DMS53 treated with DMSO at 0.1 percent for 48 hours (cell line): ENCODE measurements at regions not wholly inside any gene's neighbourhood (a gene's known extent, or its start where the extent isn't known, plus 50 kb on each side); places are given as distances from the start of the nearest gene placed in this dataset.
"Not testable (repeated sequence)": the region's sequence is repeated elsewhere in the genome, so short reads cannot be mapped to it uniquely, and the experiment has no call there.

Experiments
- DNase-seq: peaks from one replicate; lab custom pipeline; 2025; ENCODE audit not compliant: unreplicated experiment; lab: John Stamatoyannopoulos, UW

DNA sequence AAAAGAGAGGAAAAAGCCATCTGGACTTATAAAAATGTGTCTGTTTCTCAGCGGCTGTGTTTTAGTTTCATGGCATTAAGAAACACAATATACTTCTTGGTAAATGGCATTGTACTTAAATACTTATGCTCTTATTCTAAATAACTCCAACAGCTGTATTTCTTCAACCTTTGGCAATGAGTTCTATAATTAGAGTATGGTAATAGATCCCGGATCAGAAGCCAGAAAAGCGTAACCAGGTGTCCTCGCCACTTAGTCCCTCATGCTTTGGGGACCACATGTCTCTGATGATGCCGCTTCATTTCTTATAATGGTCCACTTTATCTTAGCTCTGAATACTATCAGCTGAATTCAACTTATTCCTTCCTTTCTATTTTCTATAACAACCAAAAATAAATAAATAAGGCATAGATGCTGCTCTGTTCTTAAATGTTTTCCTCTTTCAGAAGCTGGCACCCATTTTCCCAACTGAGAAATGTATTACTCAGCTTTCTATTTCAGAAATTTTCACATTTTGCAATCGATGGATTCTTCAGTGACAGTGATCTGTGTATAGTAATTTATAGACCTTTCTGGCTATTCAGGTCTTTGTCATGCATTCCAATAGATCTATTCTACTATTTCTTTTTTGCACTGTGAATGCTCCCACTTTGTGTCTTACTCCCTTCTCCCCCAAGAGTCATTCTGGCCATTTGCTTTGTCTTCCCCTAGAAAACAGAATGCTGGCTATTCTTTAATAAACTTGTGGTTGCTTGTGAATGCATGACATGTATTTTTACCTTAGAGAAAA is 87.6 kb upstream of the KBTBD8 start:
- no peak for DNase-seq

DNA sequence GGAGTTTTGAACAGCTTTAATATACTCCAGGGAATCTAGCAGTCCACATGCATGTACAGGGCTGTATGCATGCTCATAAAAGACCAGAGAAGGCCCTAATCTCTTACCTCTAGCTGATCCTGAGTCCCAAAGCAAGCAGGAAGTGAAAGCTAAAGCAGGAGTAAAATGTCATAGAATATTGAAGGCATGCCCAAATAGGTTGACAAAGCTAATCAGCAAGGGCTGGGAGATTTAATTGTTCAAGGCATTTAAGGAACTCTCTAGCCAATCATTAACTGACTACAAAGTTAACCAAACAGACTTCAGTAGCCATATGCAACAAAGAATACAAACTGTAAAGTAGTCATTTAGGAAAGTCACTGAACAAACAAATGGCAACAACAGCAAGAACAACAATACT is 85.8 kb upstream of the KBTBD8 start:
- DNase-seq, result no peak

DNA sequence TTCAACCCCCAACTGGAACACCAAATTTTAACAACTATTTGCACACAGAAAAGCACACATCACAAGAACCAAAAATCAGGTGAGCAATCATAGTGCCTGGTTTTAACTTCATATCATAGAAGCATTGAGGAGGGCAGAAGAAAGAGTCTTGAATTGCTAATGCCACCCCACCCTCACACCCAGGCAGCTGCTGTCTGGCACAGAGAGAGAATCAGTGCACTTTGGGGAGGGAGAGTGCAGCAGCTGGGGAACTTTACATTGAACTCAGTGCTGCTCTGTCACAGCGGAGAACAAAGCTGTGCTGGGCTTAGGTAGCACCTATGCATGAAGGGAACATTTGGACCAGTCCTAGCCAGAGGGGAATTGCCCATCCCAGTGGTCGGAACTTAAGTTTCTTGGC is 76.0 kb upstream of the KBTBD8 start:
- DNase-seq, result no peak

DNA sequence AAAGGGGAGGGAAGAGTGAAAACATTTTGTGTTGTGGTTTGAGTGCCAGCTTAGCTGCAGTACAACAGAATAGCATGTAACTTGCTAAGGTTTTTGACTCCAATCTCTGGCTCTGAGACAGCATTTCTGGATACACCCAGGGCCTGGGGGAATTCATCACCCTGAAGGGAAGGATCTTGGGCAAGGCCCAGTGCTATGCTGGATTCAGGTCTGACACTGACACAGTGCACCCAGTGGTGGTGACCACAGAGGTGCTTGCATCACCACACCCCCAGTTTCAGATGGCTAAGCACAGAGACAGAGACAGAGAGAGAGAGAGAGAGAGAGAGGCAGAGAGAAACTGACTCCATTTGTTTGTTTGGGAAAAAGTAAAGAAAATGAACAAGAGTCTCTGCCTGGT is 74.1 kb upstream of the KBTBD8 start:
- no peak for DNase-seq

DNA sequence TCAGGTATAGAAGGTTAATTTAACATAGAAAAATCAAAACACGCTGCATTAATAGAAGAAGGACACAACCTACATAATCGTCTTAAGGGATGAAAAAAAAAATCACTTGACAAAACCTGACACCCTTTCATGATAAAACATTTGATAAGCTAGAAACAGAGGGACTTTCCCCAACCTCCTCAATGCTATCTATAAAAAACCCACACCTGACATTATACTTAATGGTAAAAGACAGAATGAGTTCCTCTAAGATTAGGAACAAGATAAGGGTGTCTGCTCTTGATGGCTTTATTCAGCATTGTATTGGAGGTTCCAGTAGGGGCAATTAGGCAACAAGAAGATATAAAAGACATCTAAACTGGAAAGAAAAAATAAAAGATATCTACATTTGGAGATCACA is 69.9 kb upstream of the KBTBD8 start:
- DNase-seq, result no peak

DNA sequence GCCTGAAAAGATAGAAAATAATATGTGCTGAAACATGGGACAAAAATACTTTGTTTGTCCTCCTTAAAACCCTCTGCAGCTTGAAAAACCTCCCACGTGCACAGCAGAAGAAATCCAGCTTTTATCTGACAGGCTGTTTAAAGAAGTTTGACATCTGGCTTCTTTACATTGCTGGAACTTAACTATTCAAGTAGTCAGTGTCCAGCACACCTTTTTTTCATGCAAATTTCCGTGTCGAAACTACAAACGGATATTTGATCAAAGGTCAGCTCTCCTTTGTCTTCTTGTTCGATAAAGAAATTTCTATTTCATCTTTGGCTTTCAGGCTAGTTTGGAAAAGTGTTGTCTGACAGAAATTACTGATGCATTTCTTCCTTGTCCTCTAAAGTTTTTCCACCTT is 66.8 kb upstream of the KBTBD8 start:
- DNase-seq, result no peak

DNA sequence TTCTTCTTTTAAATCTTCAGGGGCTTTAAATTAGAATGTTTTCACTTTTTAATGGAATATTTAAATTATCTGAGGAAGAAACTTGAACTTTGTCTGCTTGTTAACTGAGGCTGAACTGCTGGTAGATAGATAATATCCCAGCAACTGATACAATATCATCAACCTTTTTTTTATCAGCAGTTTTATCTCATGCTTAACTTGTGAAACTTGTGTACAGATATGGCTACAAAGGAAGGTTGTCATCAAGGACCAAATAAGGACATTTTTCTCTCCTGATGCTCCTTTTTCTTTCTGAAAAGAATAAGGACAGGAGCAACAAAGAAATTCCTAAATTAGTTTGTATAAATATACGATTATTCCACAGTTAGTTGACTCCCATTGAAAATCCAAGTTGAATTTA is 66.4 kb upstream of the KBTBD8 start:
- no peak for DNase-seq

DNA sequence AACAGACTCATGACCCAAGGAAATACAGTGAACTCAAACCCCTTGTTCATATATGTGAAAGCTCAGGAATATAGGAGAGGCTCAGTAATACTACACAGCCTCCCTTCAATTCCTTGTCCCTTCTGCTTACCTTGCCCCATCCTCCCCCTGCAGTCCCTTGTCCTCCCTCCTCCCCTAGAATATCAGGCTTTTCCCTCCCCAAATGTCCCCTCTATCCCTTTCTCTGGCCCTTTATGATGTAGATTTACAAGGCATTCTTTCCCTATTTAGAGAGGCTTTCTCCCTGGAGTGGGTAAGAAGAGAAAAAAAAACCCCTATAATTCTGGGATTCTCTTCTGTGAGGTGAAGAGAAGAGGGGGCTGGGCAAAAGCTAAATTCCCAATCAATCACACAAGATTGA is 64.9 kb upstream of the KBTBD8 start:
- DNase-seq, result no peak

DNA sequence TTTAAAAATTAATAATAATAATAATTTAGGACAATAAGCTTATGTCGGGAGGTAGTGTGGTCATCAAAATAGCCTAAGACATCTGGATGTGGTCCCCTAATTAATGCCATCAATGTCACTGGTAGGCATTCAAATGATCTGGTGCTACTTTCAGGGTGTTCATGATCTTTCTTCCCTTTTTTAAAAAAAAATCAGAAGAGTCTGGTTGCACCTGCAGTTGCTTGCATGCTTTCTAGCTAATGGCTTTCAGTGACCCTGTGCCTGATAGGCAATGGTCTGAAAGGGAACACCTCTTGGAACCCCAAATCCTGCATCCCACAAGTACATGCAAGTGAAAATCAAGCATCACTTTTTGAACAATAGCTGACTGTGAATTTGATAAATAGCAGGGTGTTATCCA is 64.1 kb upstream of the KBTBD8 start:
- DNase-seq, result no peak

DNA sequence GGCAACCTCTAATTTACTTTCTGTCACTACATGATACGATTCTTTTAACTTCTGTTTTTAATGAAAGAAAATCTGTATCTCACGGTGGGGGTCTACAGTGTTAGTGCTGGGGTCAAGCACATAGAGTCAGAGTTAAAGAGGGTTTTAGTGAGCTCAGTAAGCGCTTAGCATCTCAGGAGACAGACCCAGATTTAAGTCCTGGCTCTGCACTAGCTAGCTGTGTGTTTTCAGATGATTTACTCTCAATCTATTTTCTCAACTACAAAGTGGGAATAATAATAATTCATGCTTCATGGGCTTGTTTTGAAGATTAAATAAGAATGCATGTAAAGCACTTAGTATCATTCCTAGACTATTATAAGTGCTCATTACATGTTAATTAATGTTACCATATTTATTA is 63.4 kb upstream of the KBTBD8 start:
- no peak for DNase-seq

DNA sequence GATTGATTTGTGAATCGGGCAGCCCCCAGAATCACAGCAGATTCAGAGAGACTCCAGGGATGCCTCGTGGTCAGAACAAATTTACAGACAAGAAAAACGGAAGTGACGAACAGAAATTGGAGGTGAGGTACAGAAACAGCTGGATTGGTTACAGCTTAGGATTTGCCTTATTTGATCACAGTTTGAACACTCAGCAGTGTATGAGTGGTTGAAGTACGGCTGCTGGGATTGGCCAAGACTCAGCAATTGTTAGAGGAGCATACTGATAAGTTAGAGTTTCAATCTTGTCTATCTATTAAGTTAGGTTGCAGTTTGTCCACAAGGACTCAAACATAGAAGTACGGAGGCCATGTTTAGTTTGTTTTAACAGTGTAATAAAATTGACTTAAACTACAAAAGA is 61.1 kb upstream of the KBTBD8 start:
- not testable (repeated sequence) for DNase-seq

DNA sequence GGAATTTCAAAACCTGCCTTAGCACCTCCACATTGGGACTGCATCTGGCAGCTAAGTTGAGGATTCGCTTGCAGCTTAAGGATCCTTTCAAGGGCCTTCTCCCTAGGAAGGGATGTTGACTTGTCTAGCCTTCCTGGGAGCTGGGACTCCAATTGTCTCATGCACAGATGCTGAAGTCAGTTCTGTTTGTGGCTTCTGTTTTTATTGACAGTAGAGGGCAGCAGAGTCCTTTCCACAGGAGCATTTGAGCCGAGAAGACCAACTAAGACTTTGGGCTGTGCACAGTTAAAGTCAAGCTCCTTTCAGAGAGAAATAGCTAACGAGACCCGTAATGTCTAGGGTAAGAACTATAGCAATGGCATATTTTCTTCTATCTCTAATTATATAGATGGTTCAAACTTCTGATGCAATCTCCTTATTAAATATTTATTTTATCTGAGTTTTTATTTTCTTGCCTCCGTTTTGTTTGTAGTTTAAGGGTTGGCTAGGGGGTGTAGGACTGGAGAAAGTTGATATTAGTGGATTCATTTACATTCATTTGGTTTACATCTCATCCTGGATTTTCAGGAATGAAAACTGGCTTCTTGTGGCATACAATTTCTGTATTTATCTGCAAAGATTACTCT is 59.7 kb upstream of the KBTBD8 start:
- peak; percentile 18 for DNase-seq

DNA sequence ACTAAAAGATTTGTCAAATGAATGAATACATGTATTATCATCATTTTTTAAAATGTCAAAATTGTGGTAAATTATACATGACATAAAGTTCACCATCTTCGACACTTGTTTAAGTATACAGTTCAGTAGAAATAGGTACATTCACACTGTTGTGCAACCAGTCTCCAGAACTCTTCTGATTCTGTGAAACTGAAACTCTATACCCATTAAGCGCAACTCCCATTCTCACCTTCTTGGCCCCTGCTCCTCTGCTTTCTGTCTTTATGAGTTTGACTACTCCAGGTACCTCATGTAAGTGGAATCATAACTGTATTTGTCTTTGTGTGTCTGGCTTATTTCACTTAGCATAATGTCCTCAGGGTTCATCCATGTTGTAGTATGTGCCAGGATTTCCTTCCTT is 50.1 kb upstream of the KBTBD8 start:
- DNase-seq, result no peak
